ENCODE measurements at regions not wholly inside any gene's neighbourhood (a gene's known extent, or its start where the extent isn't known, plus 50 kb on each side); places are given as distances from the start of the nearest gene placed in this dataset.

GRCh38 chr18:24595561-24596031, 135.2 kb downstream of the HRH4 start:
- no peak for TF ChIP-seq POLR2AphosphoS5 (IDR thresholded peaks at IDR 0.05; ENCODE audit: low read depth, low read length)
- TF ChIP-seq TAF1 (IDR thresholded peaks at IDR 0.05; ENCODE audit: borderline replicate concordance, low read depth, low read length), result no peak
- no peak for TF ChIP-seq POLR2A (IDR thresholded peaks at IDR 0.05; ENCODE audit: low read depth, low read length)
